Lung (tissue), 11 donors: ENCODE measurements at regions not wholly inside any gene's neighbourhood (a gene's known extent, or its start where the extent isn't known, plus 50 kb on each side); places are given as distances from the start of the nearest gene placed in this dataset.

Source experiments
- ATAC-seq: fragments of 200-7000 bp; cut with Tn5 transposase; one replicate; pipeline ENCODE4 v1.9.1; 2020; ENCODE audit warnings: moderate number of reproducible peaks; ENCODE audit not compliant: insufficient read depth, low FRiP score
- DNase-seq, 3 donors: peaks; one replicate each; pipeline ENCODE4 v3.0.0-alpha.2; 2013 to 2017
- H3K27ac ChIP-seq, 2 donors: one replicate each; pipeline ENCODE4 v1.5.1; 2013; ENCODE audit warnings: mild to moderate bottlenecking in 2 of 2, moderate library complexity in 2 of 2, control low read depth in 1 of 2, inconsistent platforms in 1 of 2, low read depth in 1 of 2, low read length in 1 of 2
- H3K27me3 ChIP-seq, 3 donors: one replicate each; pipeline ENCODE4 v1.5.1; 2013; ENCODE audit warnings: low read length in 2 of 3; ENCODE audit not compliant: control insufficient read depth in 3 of 3, insufficient read depth in 3 of 3
- H3K36me3 ChIP-seq, 4 donors: one replicate each; pipeline ENCODE4 v1.5.1; 2013; ENCODE audit warnings: low read length in 4 of 4, mild to moderate bottlenecking in 1 of 4, moderate library complexity in 1 of 4; ENCODE audit not compliant: control insufficient read depth in 4 of 4, insufficient read depth in 4 of 4
- H3K4me1 ChIP-seq, 5 donors: one replicate each; pipeline ENCODE4 v1.5.1; 2013; ENCODE audit warnings: low read length in 5 of 5, mild to moderate bottlenecking in 2 of 5, moderate library complexity in 1 of 5; ENCODE audit not compliant: control insufficient read depth in 5 of 5, insufficient read depth in 5 of 5
- H3K4me3 ChIP-seq: one replicate; pipeline ENCODE4 v1.5.1; 2013; ENCODE audit warnings: mild to moderate bottlenecking, control low read depth, moderate library complexity
- H3K9ac ChIP-seq, 2 donors: one replicate each; pipeline ENCODE4 v1.5.1; 2013; ENCODE audit warnings: low read length in 2 of 2, control low read depth in 1 of 2; ENCODE audit not compliant: insufficient read depth in 1 of 2
- H3K9me3 ChIP-seq, 4 donors: one replicate each; pipeline ENCODE4 v1.5.1; 2013; ENCODE audit warnings: low read length in 3 of 4, mild to moderate bottlenecking in 1 of 4, moderate library complexity in 1 of 4; ENCODE audit not compliant: control insufficient read depth in 4 of 4, insufficient read depth in 3 of 4
- CTCF ChIP-seq: IDR thresholded peaks from 2 replicates; pipeline ENCODE4 v1.5.1; 2012; ENCODE audit warnings: mild to moderate bottlenecking; ENCODE audit errors: control extremely low read depth, extremely low read depth
- WGBS, 2 donors: extraction: QIAGEN DNeasy Blood & Tissue Kit; methylation state at CpG; one replicate each; pipeline ENCODE4 v1.1.7; 2013; 5-methylcytosine and 5-hydroxymethylcytosine counted together
- donor health status: control.
- donor health status: control.
- donor health status: Bipolar disorder and iron deficiency.
- donor health status: healthy.
- donor health status: DM: yes; HTN: yes; CAD: no.

DNA sequence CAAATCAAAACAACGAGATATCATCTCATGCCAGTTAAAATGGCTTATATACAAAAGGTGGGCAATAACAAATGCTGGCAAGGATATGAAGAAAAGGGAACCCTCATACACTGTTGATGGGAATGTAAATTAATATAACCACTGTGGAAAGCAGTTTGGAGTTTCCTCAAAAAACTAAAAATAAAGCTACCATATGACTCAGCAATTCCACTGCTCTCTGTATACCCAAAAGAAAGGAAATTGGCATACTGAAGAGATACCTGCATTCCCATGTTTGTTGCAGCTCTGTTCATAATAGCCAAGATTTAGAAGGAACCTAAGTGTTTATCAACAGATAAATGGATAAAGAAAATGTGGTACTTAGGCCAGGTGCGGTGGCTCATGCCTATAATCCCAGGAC lies 124.8 kb downstream of the MSTN start:
- WGBS, 2 donors = 94 to 98% methylated on average over 2 of the region's 2 CpGs
- Histone ChIP-seq H3K9me3 (peaks cover 0 to 10% (median 7%) of the 10 kb centered on the region in 4 donors), H3K36me3 (no peaks in the 10 kb centered on the region), H3K9ac (no peak overlapping the region), H3K27ac (no peak overlapping the region), H3K27me3 (no peaks in the 10 kb centered on the region), H3K4me1 (no peaks in the 10 kb centered on the region), H3K4me3 (no peak overlapping the region)
- ATAC-seq (no peak), DNase-seq (no peak)
- no peak for TF ChIP-seq CTCF

- DNase-seq = no peak
- Histone ChIP-seq H3K9ac (no peak overlapping the region), H3K36me3 (no peaks in the 10 kb centered on the region), H3K4me3 (no peak overlapping the region), H3K27me3 (no peaks in the 10 kb centered on the region), H3K9me3 (peaks cover 0 to 4% (median under 1%) of the 10 kb centered on the region in 4 donors), H3K4me1 (no peaks in the 10 kb centered on the region), H3K27ac (no peak overlapping the region)
- TF ChIP-seq CTCF = no peak
- 76 to 93% methylated on average over 1 of the region's 1 CpG for WGBS, 2 donors
- no peak for ATAC-seq
Observed at GRCh38 chr2:189933911-189934399, 128.6 kb downstream of the MSTN start.

GRCh38 chr2:189933041-189933440 lies 129.5 kb downstream of the MSTN start:
- Histone ChIP-seq H3K4me1 (no peaks in the 10 kb centered on the region), H3K9me3 (peaks cover 0 to 2% (median 0%) of the 10 kb centered on the region in 4 donors), H3K27ac (no peak overlapping the region), H3K36me3 (no peaks in the 10 kb centered on the region), H3K27me3 (no peaks in the 10 kb centered on the region), H3K9ac (no peak overlapping the region), H3K4me3 (no peak overlapping the region)
- 57 to 71% methylated on average over 1 of the region's 1 CpG for WGBS, 2 donors
- ATAC-seq = no peak
- DNase-seq = no peak
- no peak for TF ChIP-seq CTCF

DNA sequence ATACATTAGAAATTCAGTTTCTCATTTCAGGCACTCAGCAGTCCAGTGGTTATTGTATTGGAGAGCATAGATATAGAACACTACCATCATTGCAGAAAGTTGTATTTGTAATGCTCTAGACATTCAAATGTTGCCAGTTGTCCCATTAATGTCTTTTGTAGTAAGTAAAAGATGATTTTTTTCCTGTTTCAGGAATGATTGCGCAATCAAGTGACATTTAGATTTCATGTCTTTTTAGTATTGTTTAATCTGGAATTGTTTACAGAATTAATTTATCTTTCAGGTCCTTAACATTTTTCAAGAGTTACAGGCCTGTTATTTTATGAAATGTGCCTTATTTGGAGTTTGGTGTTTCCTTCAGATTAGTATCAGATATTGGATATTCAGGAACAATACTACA lies 134.7 kb downstream of the MSTN start:
- 92 to 95% methylated on average over 1 of the region's 1 CpG for WGBS, 2 donors
- DNase-seq (no peak), ATAC-seq (no peak)
- Histone ChIP-seq H3K27ac (no peak overlapping the region), H3K4me3 (no peak overlapping the region), H3K9me3 (peaks cover 0 to 2% (median 0%) of the 10 kb centered on the region in 4 donors), H3K4me1 (no peaks in the 10 kb centered on the region), H3K9ac (no peak overlapping the region), H3K27me3 (no peaks in the 10 kb centered on the region), H3K36me3 (no peaks in the 10 kb centered on the region)
- TF ChIP-seq CTCF = no peak
